CD4-positive, alpha-beta T cell (primary cell): ENCODE measurements at regions not wholly inside any gene's neighbourhood (a gene's known extent, or its start where the extent isn't known, plus 50 kb on each side); places are given as distances from the start of the nearest gene placed in this dataset.

Source experiments
- ATAC-seq: fragments of 200-7000 bp; cut with Tn5 transposase; one replicate; pipeline ENCODE4 v1.10.0; 2022; ENCODE audit warnings: mild to moderate bottlenecking; ENCODE audit not compliant: poor library complexity
- CTCF ChIA-PET: fragments of 350-600 bp; sonication (Branson Sonifier 250); formaldehyde crosslinking; loops from one replicate; lab custom pipeline; 2021; ENCODE audit warnings: antibody characterized with exemption, inconsistent platforms; lab: Charles Lee
- POLR2A ChIA-PET: fragments of 350-600 bp; sonication (Branson Sonifier 250); formaldehyde crosslinking; loops from one replicate; lab custom pipeline; 2021; ENCODE audit warnings: antibody characterized with exemption, inconsistent platforms; lab: Charles Lee
- DNase-seq, 14 experiments: peaks; one replicate each; pipeline ENCODE4 v3.0.0-alpha.2; 2013 to 2020; ENCODE audit warnings: mixed read lengths in 2 of 14
- H3K27ac ChIP-seq, 2 donors: one replicate each; pipeline versions ENCODE4 v1.5.1 to v1.7.0; 2013; ENCODE audit warnings: low read length in 2 of 2, low read depth in 1 of 2, mild to moderate bottlenecking in 1 of 2
- H3K27me3 ChIP-seq, 2 experiments: 1 replicate in 1 of 2; 2 replicates in 1 of 2; pipeline versions ENCODE4 v1.6.1 to v1.7.0; 2013; ENCODE audit warnings: low read length in 2 of 2, control low read depth in 1 of 2, mild to moderate bottlenecking in 1 of 2, moderate library complexity in 1 of 2; ENCODE audit not compliant: insufficient read depth in 2 of 2, control insufficient read depth in 1 of 2
- H3K36me3 ChIP-seq: one replicate; pipeline ENCODE4 v1.6.1; 2013; ENCODE audit warnings: low read length, control low read depth; ENCODE audit not compliant: insufficient read depth
- H3K4me1 ChIP-seq: one replicate; pipeline ENCODE4 v1.6.1; 2013; ENCODE audit warnings: low read length, control low read depth; ENCODE audit not compliant: insufficient read depth
- H3K4me3 ChIP-seq: one replicate; pipeline ENCODE4 v1.5.1; 2013; ENCODE audit warnings: mild to moderate bottlenecking, low read length, moderate library complexity
- H3K9me3 ChIP-seq, 2 experiments: 1 replicate in 1 of 2; 2 replicates in 1 of 2; pipeline versions ENCODE4 v1.6.1 to v1.7.0; 2013; ENCODE audit warnings: low read length in 2 of 2, mild to moderate bottlenecking in 2 of 2, control low read depth in 1 of 2, moderate library complexity in 1 of 2; ENCODE audit not compliant: control insufficient read depth in 1 of 2, insufficient read depth in 1 of 2
- H3K27ac Mint-ChIP-seq: one replicate; pipeline ENCODE4 v1.8.0; 2020; ENCODE audit warnings: mixed read lengths
- H3K27me3 Mint-ChIP-seq: one replicate; pipeline ENCODE4 v1.8.0; 2021; ENCODE audit warnings: mixed read lengths
- H3K36me3 Mint-ChIP-seq: one replicate; pipeline ENCODE4 v1.8.0; 2021; ENCODE audit warnings: low read depth, mixed read lengths
- H3K4me1 Mint-ChIP-seq: one replicate; pipeline ENCODE4 v1.8.0; 2021; ENCODE audit warnings: low read depth, mixed read lengths
- H3K4me3 Mint-ChIP-seq: one replicate; pipeline ENCODE4 v1.8.0; 2020; ENCODE audit warnings: mild to moderate bottlenecking, mixed read lengths
- H3K9me3 Mint-ChIP-seq: one replicate; pipeline ENCODE4 v1.8.0; 2020; ENCODE audit warnings: mixed read lengths
- CTCF ChIP-seq: fragments of 200-600 bp; IDR thresholded peaks from one replicate; pipeline ENCODE4 v1.8.0; 2022; ENCODE audit warnings: antibody characterized with exemption, mild to moderate bottlenecking
- intact Hi-C, 2 experiments: fragments of 100-400 bp; cut with DNase I in 1 of 2; cut with micrococcal nuclease in 1 of 2; formaldehyde crosslinking; loops; one replicate each; pipeline versions ENCODE4 v1.15.1 to v1.9.0; 2023 to 2025; cut with DNase I, micrococcal nuclease

DNA sequence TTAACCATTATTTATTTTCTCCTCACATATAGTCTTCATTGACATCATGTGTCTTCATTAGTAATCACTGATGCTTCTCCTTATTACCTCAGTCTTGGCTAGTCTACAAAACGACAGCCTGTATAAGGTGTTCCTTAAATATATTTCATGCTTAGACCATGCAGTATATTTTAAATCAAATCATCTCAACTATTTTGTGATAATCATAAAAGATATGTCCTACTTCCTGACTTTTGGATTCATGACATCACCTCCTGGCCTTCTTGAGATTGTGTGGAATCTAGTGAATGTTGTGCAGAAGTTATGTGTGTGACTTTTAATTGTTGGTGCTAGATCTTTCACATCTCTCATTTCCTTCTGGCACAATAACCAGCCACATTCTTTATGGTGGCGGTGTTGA lies 1339.3 kb upstream of the C9orf72 start:
- Mint-ChIP-seq H3K27me3 (no peaks in the 10 kb centered on the region), H3K27ac (no peak overlapping the region), H3K36me3 (no peaks in the 10 kb centered on the region), H3K4me3 (no peak overlapping the region), H3K4me1 (no peaks in the 10 kb centered on the region), H3K9me3 (peaks cover 2% of the 10 kb centered on the region)
- Histone ChIP-seq H3K4me3 (no peak overlapping the region), H3K27ac (no peak overlapping the region), H3K36me3 (no peaks in the 10 kb centered on the region), H3K9me3 (no peaks in the 10 kb centered on the region), H3K27me3 (no peaks in the 10 kb centered on the region), H3K4me1 (no peaks in the 10 kb centered on the region)
- DNase-seq (no peak), ATAC-seq (no peak)
- POLR2A ChIA-PET = no interaction called here
- no peak for TF ChIP-seq CTCF
- CTCF ChIA-PET = no interaction called here
- intact Hi-C loops = no loop called here

DNA sequence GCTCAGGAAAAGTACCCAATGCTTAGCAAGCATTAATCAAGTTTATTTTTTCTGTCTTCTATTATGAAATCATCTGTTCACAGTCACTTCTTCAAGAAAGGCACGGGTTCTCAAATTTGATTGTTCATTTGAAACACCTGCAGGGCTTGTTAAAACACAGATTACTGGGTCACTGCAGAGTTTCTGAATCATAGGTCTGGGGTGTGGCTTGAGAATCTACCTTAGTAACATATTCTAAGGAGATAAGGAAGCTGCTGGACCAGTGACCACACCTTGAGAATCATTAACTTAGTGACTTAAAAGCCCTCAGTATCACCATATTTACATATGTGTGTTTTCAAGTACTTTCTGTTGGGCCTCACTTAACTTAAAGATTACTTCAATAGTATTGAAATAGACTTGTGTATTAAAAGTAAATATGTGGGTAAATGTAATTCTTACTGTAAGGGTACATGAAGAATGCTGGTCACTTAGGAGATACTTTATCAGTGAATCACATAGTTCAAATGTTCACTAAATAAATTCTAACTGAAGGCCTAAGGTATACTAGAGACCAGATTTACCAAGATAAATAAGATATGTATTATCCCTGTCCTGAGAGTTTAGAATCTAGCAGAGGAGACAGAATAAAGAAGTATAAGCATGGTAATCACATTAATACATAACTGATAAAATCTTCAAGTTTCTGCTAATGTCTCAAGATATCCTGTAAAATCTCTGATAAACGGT lies 1342.1 kb upstream of the C9orf72 start:
- ATAC-seq = no peak
- Mint-ChIP-seq H3K27ac (no peak overlapping the region), H3K4me1 (no peaks in the 10 kb centered on the region), H3K9me3 (peaks cover 2% of the 10 kb centered on the region), H3K4me3 (no peak overlapping the region), H3K36me3 (no peaks in the 10 kb centered on the region), H3K27me3 (no peaks in the 10 kb centered on the region)
- POLR2A ChIA-PET = no interaction called here
- H3K4me1 ChIP-seq = no peaks in the 10 kb centered on the region
- no peak overlapping the region for H3K27ac ChIP-seq
- CTCF ChIA-PET = no interaction called here
- TF ChIP-seq CTCF = no peak
- H3K9me3 ChIP-seq = no peaks in the 10 kb centered on the region
- no peaks in the 10 kb centered on the region for H3K27me3 ChIP-seq
- no peaks in the 10 kb centered on the region for H3K36me3 ChIP-seq
- no peak overlapping the region for H3K4me3 ChIP-seq
- no peak for DNase-seq
- intact Hi-C loops = no loop called here

DNA sequence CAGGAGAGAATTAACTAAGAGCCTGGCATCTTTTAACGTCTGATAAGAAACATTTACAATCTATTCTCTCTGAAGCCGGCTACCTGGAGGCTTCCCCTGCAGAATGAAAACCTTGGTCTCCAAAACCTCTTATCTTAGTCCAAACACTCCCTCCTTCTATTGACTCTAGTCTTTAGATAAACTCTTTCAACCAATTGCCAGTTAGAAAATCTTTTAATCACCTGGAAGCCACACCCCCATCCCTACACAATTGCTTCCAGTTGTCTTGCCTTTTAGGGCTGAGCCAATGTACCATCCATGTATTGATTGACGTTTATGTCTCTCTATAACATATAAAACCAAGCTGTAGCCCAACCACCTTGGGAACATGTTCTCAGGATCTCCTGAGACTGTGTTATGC lies 1343.1 kb upstream of the C9orf72 start:
- CTCF ChIA-PET = no interaction called here
- Mint-ChIP-seq H3K36me3 (no peaks in the 10 kb centered on the region), H3K4me1 (no peaks in the 10 kb centered on the region), H3K9me3 (no peaks in the 10 kb centered on the region), H3K27me3 (no peaks in the 10 kb centered on the region), H3K27ac (no peak overlapping the region), H3K4me3 (no peak overlapping the region)
- Histone ChIP-seq H3K4me1 (no peaks in the 10 kb centered on the region), H3K4me3 (no peak overlapping the region), H3K27ac (no peak overlapping the region), H3K9me3 (no peaks in the 10 kb centered on the region), H3K36me3 (no peaks in the 10 kb centered on the region), H3K27me3 (no peaks in the 10 kb centered on the region)
- intact Hi-C loops = no loop called here
- ATAC-seq = no peak
- no peak for DNase-seq
- no peak for TF ChIP-seq CTCF
- POLR2A ChIA-PET = no interaction called here
